ENCODE measurements at regions not wholly inside any gene's neighbourhood (a gene's known extent, or its start where the extent isn't known, plus 50 kb on each side); places are given as distances from the start of the nearest gene placed in this dataset.

DNA sequence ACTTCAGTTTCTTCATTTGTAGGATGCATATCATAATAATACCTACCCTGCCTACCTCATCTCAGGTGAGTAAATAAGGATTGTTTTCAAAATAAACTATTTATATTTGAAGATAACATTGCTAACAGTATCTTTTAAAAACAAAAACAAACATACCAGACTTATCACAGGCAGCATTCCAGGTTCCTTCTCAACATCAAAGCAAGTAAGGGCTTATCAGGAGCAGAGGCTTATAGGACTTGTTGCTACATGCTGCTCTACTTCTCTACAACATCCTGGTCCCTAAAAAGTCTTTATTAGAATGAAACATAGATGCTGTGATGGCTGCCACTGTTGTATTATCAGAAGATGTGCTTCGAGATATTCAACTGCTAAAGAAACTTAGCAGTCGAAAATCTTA, 149.2 kb upstream of the PRDM1 start:
- TF ChIP-seq POLR2A (IDR thresholded peaks at IDR 0.05) (no peak), EP300 (IDR thresholded peaks at IDR 0.05) (no peak)
- TF ChIP-seq, protein P1, sequence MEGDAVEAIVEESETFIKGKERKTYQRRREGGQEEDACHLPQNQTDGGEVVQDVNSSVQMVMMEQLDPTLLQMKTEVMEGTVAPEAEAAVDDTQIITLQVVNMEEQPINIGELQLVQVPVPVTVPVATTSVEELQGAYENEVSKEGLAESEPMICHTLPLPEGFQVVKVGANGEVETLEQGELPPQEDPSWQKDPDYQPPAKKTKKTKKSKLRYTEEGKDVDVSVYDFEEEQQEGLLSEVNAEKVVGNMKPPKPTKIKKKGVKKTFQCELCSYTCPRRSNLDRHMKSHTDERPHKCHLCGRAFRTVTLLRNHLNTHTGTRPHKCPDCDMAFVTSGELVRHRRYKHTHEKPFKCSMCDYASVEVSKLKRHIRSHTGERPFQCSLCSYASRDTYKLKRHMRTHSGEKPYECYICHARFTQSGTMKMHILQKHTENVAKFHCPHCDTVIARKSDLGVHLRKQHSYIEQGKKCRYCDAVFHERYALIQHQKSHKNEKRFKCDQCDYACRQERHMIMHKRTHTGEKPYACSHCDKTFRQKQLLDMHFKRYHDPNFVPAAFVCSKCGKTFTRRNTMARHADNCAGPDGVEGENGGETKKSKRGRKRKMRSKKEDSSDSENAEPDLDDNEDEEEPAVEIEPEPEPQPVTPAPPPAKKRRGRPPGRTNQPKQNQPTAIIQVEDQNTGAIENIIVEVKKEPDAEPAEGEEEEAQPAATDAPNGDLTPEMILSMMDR (IDR thresholded peaks at IDR 0.05), result no peak
